ENCODE measurements at regions not wholly inside any gene's neighbourhood (a gene's known extent, or its start where the extent isn't known, plus 50 kb on each side); places are given as distances from the start of the nearest gene placed in this dataset.

- Histone ChIP-seq H3K4me1 (ENCODE audit: control insufficient read depth, insufficient read depth, low read length) (no peaks in the 10 kb centered on the region), H3K4me3 (ENCODE audit: low read depth, low read length) (no peak overlapping the region), H3K36me3 (ENCODE audit: control insufficient read depth in 2 of 2, insufficient read depth in 1 of 2, low read length in 2 of 2) (no peaks in the 10 kb centered on the region), H3K27ac (ENCODE audit: extremely low read depth, low read depth, low read length) (no peak overlapping the region), H3K9me3 (ENCODE audit: control insufficient read depth, insufficient read depth, low read depth, low read length) (no peaks in the 10 kb centered on the region)
- CTCF ChIA-PET = interaction anchor here (0.7 kb wide), 1 partner anchor 25 kb away, joined by 3 read pairs; no protein-coding TSS in a partner anchor
- TF ChIP-seq CTCF (tag by site-specific recombination; IDR thresholded peaks at IDR 0.05) (no peak), ZNF398 (tag by site-specific recombination; IDR thresholded peaks at IDR 0.05) (no peak), OSR2 (tag by site-specific recombination; IDR thresholded peaks at IDR 0.05) (no peak), ZNF114 (tag by site-specific recombination; IDR thresholded peaks at IDR 0.05) (no peak), ZNF302 (tag by site-specific recombination; IDR thresholded peaks at IDR 0.05; ENCODE audit: low read depth) (no peak), ZNF138 (tag by site-specific recombination; IDR thresholded peaks at IDR 0.05; ENCODE audit: borderline replicate concordance) (no peak), KLF9 (tag by site-specific recombination; IDR thresholded peaks at IDR 0.05; ENCODE audit: low read depth) (no peak), ZNF133 (tag by site-specific recombination; IDR thresholded peaks at IDR 0.05) (no peak), ZNF843 (tag by site-specific recombination; IDR thresholded peaks at IDR 0.05) (no peak), ZBTB11 (tag by site-specific recombination; conservative IDR thresholded peaks at IDR 0.05; ENCODE audit: low read depth) (no peak), ZNF623 (tag by site-specific recombination; IDR thresholded peaks at IDR 0.05) (no peak), ZNF518A (tag by site-specific recombination; conservative IDR thresholded peaks at IDR 0.05; ENCODE audit: low read depth) (no peak), ZSCAN4 (tag by site-specific recombination; IDR thresholded peaks at IDR 0.05) (no peak), ZNF433 (tag by site-specific recombination; IDR thresholded peaks at IDR 0.05; ENCODE audit: low read depth) (no peak), ZBTB7A (tag by site-specific recombination; IDR thresholded peaks at IDR 0.05; ENCODE audit: low read depth) (no peak), ZBTB48 (tag by site-specific recombination; IDR thresholded peaks at IDR 0.05) (no peak)
- POLR2A ChIA-PET = no interaction called here
Observed at GRCh38 chr6:23656255-23657194, 469.5 kb upstream of the NRSN1 start.
